GM21723 (cell line): ENCODE measurements at regions not wholly inside any gene's neighbourhood (a gene's known extent, or its start where the extent isn't known, plus 50 kb on each side); places are given as distances from the start of the nearest gene placed in this dataset.
A peak's percentile ranks its signal among the peaks of the same experiment; 100 is the strongest.
"Not testable (repeated sequence)": the region's sequence is repeated elsewhere in the genome, so short reads cannot be mapped to it uniquely, and the experiment has no call there.

Experiments used
- ATAC-seq: cut with Tn5 transposase; IDR thresholded peaks from one replicate; pipeline ENCODE4 v1.9.1; 2021; ENCODE audit warnings: mild to moderate bottlenecking, moderate library complexity; ENCODE audit not compliant: unreplicated experiment

DNA sequence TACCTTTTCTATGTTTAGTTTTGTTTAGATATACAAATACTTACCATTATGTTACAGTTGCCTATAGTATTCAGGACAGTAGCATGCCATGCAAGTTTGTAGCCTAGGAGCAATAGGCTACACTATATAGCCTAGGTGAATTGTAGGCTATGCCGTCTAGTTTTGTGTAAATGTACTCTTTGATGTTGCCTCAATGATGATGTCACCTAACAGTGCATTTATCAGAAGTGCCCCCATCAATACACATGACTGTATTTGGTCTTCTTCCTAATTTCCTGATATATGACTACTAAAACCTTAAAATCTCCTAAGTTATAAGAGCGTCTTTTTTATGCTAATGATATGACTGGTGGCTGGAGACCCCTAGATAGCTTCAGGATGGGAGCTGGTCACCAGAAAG, 394.4 kb upstream of the STXBP6 start:
- no peak for ATAC-seq

DNA sequence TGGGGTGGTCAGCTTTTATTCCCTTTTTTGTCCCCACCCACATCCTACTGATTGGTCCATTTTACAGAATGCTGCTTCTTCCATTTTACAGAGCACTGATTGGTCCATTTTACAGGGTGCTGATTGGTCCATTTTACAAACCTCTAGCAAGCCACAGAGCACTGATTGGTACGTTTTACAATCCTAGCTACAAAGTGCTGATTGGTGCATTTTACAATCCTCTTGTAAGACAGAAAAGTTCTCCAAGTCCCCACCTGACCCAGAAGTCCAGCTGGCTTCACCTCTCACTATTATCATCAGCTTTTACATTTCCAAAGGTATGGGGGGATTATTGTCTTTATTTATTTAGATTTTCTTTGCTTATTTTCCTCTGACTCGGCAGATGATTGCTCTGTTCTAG, 390.4 kb upstream of the STXBP6 start:
- not testable (repeated sequence) for ATAC-seq

DNA sequence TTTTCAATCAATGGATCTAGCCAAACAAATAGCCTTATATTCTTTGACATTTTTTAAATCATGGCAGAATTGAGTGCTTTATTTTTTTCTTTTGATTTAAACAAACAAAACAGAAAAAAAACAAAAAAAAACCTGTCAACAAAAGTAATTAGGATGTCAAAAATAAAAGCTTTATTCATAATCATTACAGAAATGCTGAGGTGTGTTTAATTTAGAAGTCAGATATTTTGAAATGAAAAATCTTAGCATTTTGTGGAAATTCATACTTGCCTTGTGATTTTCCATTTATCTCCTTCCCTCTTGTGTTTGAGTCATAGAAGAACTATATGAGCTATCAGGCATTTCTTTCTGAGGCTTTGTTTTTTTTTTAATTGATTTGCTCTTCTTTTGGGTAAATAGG, 387.0 kb upstream of the STXBP6 start:
- no peak for ATAC-seq

DNA sequence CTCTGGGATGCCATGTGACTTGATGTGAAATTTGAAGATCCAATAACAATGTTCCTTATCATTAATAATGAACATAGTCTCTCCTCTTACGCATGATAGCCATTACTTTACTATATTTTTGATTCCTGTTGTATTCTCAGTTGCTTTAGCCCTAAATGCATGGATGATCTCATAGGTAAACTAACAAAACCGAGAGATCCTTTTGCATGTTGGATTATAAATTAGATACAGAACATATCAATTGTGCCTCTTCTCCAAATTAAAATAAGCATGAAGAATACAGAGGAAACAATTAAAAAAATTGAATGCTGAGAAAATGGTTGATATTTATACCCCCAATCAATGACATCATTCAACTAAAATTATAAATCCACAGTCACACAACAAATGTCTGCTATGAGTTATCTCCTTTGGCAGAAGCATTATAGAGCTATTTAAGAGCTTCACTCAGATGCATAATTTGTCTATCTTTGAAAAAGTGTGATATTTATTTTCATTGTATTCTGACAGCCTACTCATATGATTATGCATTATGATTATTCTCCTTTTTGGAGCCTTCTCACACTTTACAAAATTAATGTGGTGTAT, 386.4 kb upstream of the STXBP6 start:
- no peak for ATAC-seq

DNA sequence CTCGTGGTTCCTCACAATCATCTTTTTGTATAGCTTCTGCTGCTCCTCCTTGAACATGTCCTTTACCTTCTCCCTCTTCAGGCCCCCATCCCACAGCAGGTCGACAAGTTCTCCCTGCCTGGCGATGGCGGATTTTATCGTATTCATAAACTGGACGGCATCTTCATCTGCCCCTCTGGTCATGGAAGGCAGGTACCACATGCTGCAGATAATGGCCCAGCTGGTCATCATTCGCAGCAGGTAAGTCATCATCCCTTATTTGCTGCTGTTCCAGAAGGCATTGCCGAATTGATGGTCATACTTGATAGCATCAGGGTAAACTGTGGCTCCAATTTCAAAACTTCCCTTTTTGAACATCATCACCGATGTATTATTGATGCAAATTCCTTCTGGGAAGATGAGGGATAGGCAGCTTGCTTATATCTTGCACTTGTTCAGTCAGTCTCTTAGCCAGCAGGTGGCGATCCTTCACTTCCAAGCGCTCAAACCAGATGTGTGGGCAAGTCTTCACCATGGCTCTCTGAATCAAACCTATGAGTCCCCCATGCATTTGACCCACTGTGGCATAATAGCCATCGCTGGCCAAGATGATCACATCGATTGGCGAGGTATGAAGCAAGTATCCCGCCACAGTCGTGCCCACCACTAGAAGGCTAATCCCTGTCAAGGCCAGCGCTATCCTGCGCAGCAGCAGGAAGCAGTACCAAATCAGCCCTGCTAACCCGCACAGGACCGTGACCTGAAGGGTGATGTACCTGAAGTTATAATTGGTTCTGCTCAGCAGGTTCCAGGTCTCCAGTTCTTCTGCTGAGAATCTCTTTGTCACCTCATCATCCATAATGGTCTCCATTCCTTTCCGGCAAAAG, 381.5 kb upstream of the STXBP6 start:
- no peak for ATAC-seq

DNA sequence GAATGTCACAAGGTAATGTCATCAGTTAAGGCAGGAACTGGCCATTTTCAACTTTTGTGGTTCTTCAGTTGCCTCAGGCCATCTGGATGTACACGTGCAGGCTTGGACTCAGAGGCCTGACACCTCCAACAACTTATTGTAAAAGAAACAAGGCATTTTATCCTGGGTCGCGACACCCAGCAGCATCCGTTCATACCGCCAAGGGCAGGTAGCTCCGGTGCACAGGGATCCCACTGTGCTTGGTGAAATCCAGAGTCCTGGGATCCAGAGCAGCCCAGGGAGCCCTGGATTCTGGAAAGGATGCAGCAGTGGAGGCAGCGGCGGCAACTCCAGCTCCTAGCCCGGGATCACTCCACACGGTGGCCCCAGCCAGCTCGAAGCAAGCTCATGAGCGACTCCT, 380.9 kb upstream of the STXBP6 start:
- ATAC-seq = no peak

DNA sequence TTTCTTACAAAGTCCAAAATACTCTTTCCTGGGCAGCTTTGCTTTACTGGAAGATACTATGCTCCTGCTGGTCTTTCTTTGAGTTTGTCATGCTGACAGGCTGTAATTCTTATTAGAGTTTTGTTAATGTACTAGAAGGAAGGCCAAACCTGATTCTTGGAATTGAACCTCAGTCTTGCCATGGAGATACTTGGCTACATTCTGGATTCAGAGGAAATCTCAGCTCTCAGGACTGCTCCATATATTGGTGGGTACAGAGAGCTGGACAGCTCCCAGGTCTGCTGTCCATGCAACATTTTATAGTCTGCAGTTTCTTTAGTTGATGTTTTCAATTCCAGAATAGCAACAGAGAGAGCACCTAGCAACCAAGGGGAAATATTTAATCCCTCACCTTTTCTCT, 363.1 kb upstream of the STXBP6 start:
- no peak for ATAC-seq

DNA sequence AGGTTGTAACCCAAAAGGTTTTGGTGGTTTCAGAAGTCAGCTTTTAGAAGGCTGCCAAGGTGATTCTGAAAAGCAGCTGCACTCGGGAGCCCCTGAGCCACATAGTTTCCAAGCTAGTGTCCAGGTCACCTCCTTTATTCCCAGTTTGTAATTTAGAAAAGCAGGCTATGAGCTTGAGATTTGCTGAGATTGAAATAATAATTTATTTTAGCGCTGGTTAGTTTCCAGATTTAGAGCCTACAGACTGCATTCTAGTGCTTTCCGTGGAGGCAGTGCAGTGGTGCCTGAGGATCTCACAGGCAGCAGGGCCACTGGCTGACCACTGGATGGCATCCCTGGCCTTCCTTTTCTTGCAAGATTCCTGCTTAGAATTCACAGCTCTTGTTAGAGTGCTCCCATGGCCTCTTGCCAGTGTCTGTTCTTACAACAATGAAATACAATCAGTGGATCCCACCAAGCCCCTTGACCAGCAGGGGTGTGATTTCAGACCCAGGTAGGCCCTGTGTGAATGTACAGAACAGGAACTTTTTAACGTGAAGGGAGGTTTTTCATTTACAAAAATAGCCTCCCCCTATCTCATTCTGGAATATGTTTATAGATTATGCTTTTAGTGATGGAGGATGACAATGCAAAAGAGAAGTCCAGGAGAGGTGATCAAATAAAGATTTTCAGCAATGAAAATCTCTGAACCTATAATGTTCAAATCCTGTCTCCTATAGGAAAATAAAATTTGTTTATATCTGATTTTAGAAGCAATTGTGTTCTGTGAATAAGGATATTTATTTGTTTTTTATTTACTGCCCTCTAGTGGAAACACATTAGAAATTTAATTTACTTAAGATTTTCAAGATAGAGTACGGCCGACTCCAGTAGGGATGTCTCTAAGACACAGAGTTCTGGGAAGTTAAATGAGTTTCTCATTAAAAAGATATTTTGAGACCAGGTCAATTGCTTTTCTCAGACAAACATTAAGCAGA, 362.1 kb upstream of the STXBP6 start:
- no peak for ATAC-seq

DNA sequence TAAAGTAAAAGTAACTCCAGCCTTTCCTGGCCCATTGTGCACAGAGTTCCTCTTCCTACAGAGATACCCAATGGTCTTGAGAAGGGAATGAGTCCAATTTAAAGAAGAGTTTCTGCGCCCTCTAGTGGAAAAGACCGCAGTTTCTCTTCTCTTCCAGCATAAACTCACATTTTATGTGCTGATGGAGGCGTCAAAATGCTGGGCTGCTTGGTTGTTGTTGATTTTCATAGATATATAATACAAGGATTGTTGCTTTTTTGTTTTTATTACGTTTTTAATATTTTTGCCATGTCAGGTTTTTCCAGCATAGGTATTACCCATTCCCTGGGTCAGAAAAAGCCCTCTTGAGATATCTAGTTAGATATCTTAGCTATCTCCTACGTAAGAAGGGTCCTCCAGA, 356.9 kb upstream of the STXBP6 start:
- ATAC-seq = no peak

DNA sequence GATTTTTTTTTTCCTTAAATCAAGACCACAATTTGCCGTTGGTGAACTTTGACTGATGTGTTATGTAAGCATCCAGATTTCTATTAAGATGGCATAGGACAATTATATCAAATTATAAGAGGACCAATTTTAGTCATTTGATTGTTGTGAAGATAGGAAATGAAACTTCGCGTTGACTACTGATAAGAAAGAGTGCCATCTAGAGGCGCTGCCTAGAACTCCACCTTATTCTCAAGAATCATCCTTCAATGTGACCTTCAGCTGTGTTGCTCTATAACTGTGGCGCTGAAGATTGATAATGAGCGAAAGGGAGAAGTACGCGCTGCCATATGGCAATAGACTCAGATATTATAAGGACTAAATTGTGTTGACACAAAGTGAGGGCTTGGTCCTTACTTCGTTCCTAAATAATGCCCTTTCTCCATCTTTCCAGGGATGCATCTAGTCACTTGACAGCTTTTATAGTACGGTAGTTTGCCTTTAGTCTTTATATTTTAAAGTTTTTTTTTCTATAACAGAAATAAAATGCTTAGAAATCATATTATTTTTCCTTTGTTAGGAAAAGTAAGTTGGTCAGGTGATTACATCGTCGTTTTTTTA, 350.8 kb upstream of the STXBP6 start:
- ATAC-seq = peak; percentile 81

DNA sequence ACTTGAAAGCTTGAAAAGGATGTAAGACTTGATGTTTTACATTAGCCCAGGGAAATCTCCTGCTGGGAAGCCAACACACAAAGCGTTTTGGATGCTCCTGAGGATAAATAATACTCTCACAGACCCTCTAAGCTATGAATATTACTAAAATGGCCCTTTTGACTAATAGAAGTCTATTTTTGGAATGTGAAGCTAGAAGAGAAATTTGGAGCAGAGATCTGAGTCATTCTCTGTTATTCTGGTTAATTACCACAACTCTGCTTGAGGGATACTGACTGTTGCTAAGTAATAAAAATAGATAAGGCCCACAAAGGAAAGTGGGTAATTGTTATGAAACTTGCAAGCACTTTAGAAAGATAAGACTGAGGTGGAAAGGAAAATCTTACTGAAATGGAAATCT, 346.2 kb upstream of the STXBP6 start:
- no peak for ATAC-seq

DNA sequence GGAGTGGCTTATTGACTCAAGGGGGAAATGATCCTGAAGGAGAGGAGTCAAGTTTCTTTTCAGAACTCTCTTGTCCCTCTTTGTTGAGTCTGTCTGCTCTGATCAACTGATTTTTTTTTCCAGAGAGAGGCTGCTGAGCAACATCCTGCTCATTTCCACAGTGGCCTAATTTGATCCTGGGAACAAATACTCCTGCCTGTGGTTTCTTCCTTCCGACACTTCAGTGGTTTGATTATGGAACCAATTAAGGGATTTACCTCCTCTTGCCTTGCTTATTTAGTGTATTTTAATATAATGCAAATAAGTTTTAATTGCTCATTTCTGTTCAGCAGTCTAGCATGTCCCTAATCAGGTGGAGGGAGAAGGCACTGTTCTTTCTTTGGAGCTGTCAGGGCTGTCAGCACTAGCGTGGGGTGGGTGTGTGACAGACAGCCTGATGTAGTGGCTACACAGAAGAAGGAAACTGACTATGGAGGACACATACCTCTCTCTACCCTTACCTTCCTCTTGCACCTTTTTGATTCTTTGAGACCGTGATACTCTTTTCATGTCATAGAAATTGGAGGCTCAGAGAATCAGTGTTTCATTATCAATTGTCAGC, 344.9 kb upstream of the STXBP6 start:
- no peak for ATAC-seq

DNA sequence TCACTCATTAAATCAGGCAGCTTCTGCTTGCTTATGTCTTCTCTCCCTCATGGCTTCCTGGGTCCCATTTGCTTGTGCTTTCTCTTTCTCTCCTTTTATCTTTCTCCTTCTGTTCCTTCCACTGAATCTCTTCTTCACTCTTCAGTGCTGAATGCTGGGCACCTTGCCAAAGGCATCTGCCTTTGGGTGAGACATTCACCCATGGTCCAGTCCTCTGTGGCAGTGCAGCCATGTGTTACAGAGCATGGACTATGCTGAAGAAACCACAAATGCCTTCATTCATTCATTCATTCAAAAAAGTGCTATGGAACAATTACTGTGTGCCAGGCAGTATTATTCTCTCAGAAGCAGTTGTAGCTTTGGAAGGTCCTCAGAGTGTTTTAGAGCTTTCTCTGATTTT, 344.4 kb upstream of the STXBP6 start:
- no peak for ATAC-seq

DNA sequence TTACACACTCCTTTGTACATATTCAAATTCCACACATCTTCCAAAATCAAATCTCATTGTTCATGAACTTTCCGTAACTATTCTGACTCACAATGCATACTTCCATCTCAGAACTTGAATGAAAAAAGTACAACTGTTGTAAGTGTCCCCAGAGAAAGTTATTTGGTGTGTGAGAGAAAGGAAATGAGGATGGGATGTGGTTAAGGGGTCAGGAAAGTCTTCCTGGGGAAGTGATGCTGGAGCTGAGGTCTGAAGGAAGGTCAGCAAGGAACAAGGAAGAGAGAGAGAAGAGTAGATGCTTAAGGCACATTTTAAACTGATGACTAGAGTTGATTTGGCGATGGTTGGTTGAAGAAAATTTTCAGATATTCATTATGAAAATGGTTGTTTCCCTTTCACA, 340.0 kb upstream of the STXBP6 start:
- no peak for ATAC-seq

DNA sequence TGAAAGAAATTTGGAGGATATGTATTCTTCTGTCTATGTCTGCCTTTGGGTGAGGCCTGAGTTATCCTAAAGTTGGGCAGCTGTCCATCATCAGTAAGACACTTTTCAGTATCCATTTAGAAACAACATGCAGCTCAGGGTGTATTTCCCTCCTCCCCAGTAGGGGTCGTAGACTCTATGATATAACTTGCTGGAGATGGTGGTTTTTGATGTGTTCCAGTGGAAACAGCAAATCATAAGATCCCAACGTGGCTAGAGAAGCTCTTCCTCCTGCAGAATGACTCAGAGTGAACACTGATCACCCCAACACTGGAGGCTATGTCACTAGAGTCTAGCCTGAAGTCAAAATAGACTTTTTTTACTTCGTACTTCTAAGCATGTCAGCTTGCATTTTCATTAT, 331.6 kb upstream of the STXBP6 start:
- no peak for ATAC-seq

DNA sequence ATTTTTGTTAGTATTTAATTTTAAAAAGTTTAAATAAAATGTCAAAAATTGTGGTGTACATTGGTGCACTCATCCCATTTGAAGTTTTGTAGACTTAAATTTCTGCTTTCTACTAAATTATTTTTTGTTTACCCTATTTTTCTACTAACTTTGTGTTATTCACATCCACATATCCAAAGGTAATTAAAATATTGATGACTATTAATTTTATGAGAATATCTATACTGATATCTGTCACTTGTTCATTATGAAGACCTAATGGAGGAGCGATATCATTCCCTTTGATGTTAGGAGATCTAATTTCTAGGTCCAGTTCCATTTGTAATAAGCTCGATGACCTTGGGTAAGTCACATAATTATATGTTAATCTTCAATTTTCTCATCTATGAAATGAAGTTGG, 325.7 kb upstream of the STXBP6 start:
- no peak for ATAC-seq

DNA sequence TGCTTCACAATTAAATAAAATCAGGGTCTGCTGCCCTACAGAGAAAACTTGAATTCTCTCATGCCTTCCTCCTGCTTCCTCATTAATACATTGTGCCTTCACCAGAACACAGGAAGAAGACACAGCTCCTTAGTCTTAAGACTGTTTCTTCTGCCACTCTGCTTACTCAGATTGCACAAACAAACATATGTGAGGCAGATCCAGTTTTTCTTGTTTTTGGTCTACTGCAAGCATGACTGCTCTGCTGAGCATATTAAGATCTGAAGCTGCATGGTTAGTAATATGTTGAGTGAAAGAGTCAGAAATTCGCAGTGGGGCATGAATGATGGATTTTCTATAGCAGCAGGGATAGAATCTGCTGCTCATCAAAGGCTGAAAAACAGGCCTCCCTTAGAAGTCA, 321.1 kb upstream of the STXBP6 start:
- no peak for ATAC-seq

DNA sequence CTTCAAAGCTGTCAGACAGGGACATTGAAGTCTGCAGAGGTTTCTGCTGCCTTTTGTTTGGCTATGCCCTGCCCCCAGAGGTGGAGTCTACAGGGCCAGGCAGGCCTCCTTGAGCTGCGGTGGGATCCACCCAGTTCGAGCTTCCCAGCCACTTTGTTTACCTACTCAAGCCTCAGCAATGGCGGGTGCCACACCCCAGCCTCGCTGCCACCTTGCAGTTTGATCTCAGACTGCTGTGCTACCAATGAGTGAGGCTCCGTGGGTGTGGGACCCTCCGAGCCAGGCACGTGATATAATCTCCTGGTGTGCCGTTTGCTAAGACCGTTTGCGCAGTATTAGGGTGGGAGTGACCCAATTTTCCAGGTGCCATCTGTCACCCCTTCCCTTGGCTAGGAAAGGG, 320.1 kb upstream of the STXBP6 start:
- ATAC-seq = not testable (repeated sequence)

DNA sequence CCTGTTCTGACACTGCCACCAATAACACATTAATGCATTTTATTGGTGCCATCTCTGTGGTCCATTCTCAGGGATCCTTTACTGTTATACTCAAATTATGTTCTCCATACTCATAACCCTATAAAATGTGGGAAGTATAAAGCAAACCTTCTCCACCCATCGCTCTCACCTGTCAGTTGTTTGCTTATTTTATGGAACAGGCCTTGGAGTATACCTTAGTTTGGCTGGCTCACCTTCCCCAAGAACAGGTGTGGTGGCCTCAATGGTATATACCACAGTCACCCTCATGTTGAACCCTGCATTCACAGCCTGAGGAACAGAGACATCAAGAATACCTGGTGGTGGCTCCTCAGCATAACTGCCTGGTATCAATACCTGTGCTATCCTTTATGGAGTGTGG, 308.4 kb upstream of the STXBP6 start:
- ATAC-seq = no peak

DNA sequence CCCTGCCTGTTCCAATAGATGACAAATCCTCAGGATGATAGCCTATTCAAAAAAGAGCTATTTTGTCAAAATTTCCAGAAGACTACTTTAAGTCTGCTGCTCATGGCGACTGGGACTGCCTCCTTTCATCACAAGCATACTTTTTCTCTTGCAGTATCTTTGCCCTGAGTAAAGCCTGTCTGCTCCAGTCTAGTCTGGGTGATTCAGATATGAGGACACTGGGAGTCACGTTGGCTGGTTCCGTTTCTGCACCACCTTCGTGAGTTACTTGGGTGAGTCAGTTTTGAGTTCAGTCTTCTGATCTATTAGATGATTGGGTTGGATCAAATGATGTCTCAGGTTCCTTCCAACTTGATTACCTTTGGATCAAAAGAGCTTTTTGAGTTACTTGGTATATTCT, 301.3 kb upstream of the STXBP6 start:
- ATAC-seq = no peak

DNA sequence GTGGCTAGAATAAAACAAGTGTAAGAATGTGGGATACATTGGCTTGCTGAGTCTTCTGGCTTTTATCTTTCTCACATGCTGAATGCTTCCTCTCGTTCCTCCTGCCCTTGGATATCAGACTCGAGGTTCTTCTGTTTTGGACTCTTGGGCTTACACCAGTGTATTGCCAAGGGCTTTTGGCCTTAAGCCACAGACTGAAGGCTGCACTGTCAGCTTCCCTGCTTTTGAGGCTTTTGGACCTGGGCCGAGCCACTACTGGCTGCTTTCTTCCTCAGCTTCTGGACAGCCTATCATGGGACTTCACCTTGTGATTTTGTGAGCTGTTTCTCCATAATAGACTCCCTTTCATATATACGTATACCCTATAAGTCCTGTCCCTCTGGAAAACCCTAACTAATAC, 300.9 kb upstream of the STXBP6 start:
- no peak for ATAC-seq
